Caco-2 (cell line): ENCODE measurements at regions not wholly inside any gene's neighbourhood (a gene's known extent, or its start where the extent isn't known, plus 50 kb on each side); places are given as distances from the start of the nearest gene placed in this dataset.

Source experiments
- BruUV-seq: library from RNA; stranded (reverse); fragments of 400-500 nt; replicated peaks from 2 replicates; lab custom pipeline; 2021; lab: Mats Ljungman, UMichigan
- CTCF ChIA-PET: fragments of 300-600 bp; sonication (Branson Sonifier 250); formaldehyde crosslinking; loops from one replicate; lab custom pipeline; 2022; ENCODE audit warnings: antibody characterized with exemption; lab: Charles Lee
- POLR2A ChIA-PET: fragments of 300-600 bp; sonication (Branson Sonifier 250); formaldehyde crosslinking; loops from one replicate; lab custom pipeline; 2022; ENCODE audit warnings: antibody characterized with exemption; lab: Charles Lee
- DNase-seq, 2 experiments: peaks; one replicate each; pipeline versions ENCODE4 v3.0.0 to v3.0.0-alpha.2; 2020 to 2022
- H3K27me3 ChIP-seq: replicated peaks from 2 replicates; pipeline ENCODE4 v1.6.0; 2011; ENCODE audit warnings: low read length; ENCODE audit not compliant: control insufficient read depth, insufficient read depth
- H3K36me3 ChIP-seq: 2 replicates; pipeline ENCODE4 v1.5.1; 2011; ENCODE audit warnings: low read length; ENCODE audit not compliant: control insufficient read depth, insufficient read depth
- H3K4me1 ChIP-seq: fragments of 250-450 bp; sonication (Bioruptor Pico); 2 replicates; pipeline ENCODE4 v1.5.1; 2020; ENCODE audit warnings: mild to moderate bottlenecking
- H3K4me3 ChIP-seq: 2 replicates; pipeline ENCODE4 v1.5.1; 2011; ENCODE audit warnings: low read depth, mild to moderate bottlenecking, control low read depth, low read length
- H3K9me3 ChIP-seq: fragments of 250-450 bp; sonication (Bioruptor Pico); 2 replicates; pipeline ENCODE4 v1.5.1; 2020; ENCODE audit warnings: mild to moderate bottlenecking, moderate library complexity
- H3K27ac Mint-ChIP-seq: one replicate; pipeline ENCODE4 v1.8.0; 2022; ENCODE audit warnings: mixed read lengths; ENCODE audit not compliant: unreplicated experiment
- H3K27me3 Mint-ChIP-seq: one replicate; pipeline ENCODE4 v1.8.0; 2022; ENCODE audit warnings: mixed read lengths; ENCODE audit not compliant: insufficient read depth, unreplicated experiment
- H3K36me3 Mint-ChIP-seq: one replicate; pipeline ENCODE4 v1.8.0; 2022; ENCODE audit warnings: mild to moderate bottlenecking, mixed read lengths; ENCODE audit not compliant: insufficient read depth, unreplicated experiment
- H3K4me1 Mint-ChIP-seq: one replicate; pipeline ENCODE4 v1.8.0; 2022; ENCODE audit warnings: low read depth, mixed read lengths; ENCODE audit not compliant: unreplicated experiment
- H3K4me3 Mint-ChIP-seq: one replicate; pipeline ENCODE4 v1.8.0; 2022; ENCODE audit warnings: mild to moderate bottlenecking, moderate library complexity, mixed read lengths; ENCODE audit not compliant: unreplicated experiment
- H3K9me3 Mint-ChIP-seq: one replicate; pipeline ENCODE4 v1.8.0; 2022; ENCODE audit warnings: mixed read lengths; ENCODE audit not compliant: unreplicated experiment
- CTCF ChIP-seq, 2 experiments: fragments of 200-600 bp in 1 of 2; IDR thresholded peaks; 1 replicate in 1 of 2; 2 replicates in 1 of 2; pipeline versions ENCODE4 v1.5.1 to v1.8.0; 2011 to 2022; ENCODE audit warnings: antibody characterized with exemption in 1 of 2, control low read depth in 1 of 2, inconsistent platforms in 1 of 2, low read depth in 1 of 2, low read length in 1 of 2, mild to moderate bottlenecking in 1 of 2, moderate library complexity in 1 of 2; ENCODE audit not compliant: insufficient read depth in 1 of 2, severe bottlenecking in 1 of 2, unreplicated experiment in 1 of 2
- intact Hi-C: fragments of 100-400 bp; cut with micrococcal nuclease; formaldehyde crosslinking; loops from one replicate; pipeline ENCODE4 v1.10.0; 2022; ENCODE audit not compliant: unreplicated experiment

- Mint-ChIP-seq H3K4me1 (no peaks in the 10 kb centered on the region), H3K27me3 (no peaks in the 10 kb centered on the region), H3K36me3 (no peaks in the 10 kb centered on the region), H3K27ac (no peak overlapping the region), H3K9me3 (no peaks in the 10 kb centered on the region), H3K4me3 (no peak overlapping the region)
- ChIA-PET POLR2A (no interaction called here), CTCF (no interaction called here)
- Histone ChIP-seq H3K27me3 (no peaks in the 10 kb centered on the region), H3K4me3 (no peak overlapping the region), H3K36me3 (no peaks in the 10 kb centered on the region), H3K4me1 (no peaks in the 10 kb centered on the region), H3K9me3 (no peaks in the 10 kb centered on the region)
- TF ChIP-seq CTCF (IDR thresholded peaks at IDR 0.05; ENCODE audit: insufficient read depth in 1 of 2, low read depth in 1 of 2, low read length in 1 of 2, severe bottlenecking in 1 of 2, unreplicated experiment in 1 of 2) = no peak
- BruUV-seq = no TSS peak
- intact Hi-C loops = no loop called here
- no peak for DNase-seq
Observed at GRCh38 chr9:19940811-19941535, 152.1 kb upstream of the SLC24A2 start.

GRCh38 chr9:19939734-19940278 is 151.0 kb upstream of the SLC24A2 start:
- no peak overlapping the region for H3K4me3 Mint-ChIP-seq
- Histone ChIP-seq H3K4me3 (no peak overlapping the region), H3K4me1 (no peaks in the 10 kb centered on the region), H3K27me3 (no peaks in the 10 kb centered on the region), H3K9me3 (no peaks in the 10 kb centered on the region), H3K36me3 (no peaks in the 10 kb centered on the region)
- TF ChIP-seq CTCF (IDR thresholded peaks at IDR 0.05; ENCODE audit: insufficient read depth in 1 of 2, low read depth in 1 of 2, low read length in 1 of 2, severe bottlenecking in 1 of 2, unreplicated experiment in 1 of 2) = no peak
- H3K9me3 Mint-ChIP-seq = no peaks in the 10 kb centered on the region
- no TSS peak for BruUV-seq
- H3K36me3 Mint-ChIP-seq = no peaks in the 10 kb centered on the region
- ChIA-PET CTCF (interaction anchor here (0.8 kb wide), 1 partner anchor 30 kb away, joined by 3 read pairs; no protein-coding TSS in a partner anchor), POLR2A (no interaction called here)
- intact Hi-C loops = no loop called here
- no peak overlapping the region for H3K27ac Mint-ChIP-seq
- H3K4me1 Mint-ChIP-seq = no peaks in the 10 kb centered on the region
- no peak for DNase-seq
- H3K27me3 Mint-ChIP-seq = no peaks in the 10 kb centered on the region

DNA sequence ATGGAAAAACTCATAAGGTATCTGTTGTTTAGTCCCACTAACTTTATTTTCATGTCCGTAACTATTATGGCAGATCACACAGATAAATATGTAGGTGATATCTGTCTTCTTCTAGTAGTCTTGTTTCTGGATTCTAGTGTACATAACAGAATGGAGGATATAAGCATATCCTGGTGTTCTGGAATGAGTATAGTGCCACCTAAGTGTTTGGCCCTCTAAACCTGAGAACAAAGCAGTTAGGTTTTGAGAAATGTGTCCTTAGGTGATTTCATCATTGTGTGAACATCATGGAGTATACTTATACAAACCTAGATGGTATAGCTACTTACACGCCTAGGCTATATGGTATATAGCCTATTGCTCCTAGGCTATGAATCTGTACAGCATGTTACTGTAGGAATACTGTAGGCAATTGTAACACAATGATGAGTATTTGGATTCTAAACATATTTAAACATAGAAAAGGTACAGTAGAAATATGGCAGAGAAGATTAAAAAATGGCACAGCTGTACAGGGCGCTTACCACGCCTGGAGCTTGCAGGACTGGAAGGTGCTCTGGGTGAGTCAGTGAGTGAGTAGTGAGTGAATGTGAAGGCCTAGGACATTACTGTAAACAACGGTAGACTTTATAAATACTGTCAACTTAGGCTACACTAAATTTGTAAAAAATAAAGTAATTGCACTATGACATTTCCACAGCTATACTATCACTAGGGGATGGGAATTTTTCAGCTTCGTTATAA is 150.3 kb upstream of the SLC24A2 start:
- H3K36me3 Mint-ChIP-seq = no peaks in the 10 kb centered on the region
- intact Hi-C loops = no loop called here
- H3K4me3 Mint-ChIP-seq = no peak overlapping the region
- POLR2A ChIA-PET = no interaction called here
- Histone ChIP-seq H3K36me3 (no peaks in the 10 kb centered on the region), H3K4me3 (no peak overlapping the region), H3K27me3 (no peaks in the 10 kb centered on the region), H3K9me3 (no peaks in the 10 kb centered on the region), H3K4me1 (no peaks in the 10 kb centered on the region)
- H3K9me3 Mint-ChIP-seq = no peaks in the 10 kb centered on the region
- no peak overlapping the region for H3K27ac Mint-ChIP-seq
- no peak for TF ChIP-seq CTCF (IDR thresholded peaks at IDR 0.05; ENCODE audit: insufficient read depth in 1 of 2, low read depth in 1 of 2, low read length in 1 of 2, severe bottlenecking in 1 of 2, unreplicated experiment in 1 of 2)
- CTCF ChIA-PET = interaction anchor here (0.8 kb wide), 1 partner anchor 29 kb away, joined by 3 read pairs; no protein-coding TSS in a partner anchor
- BruUV-seq = no TSS peak
- DNase-seq = no peak
- H3K27me3 Mint-ChIP-seq = no peaks in the 10 kb centered on the region
- no peaks in the 10 kb centered on the region for H3K4me1 Mint-ChIP-seq
